Epidermal melanocyte (primary cell): ENCODE measurements at regions not wholly inside any gene's neighbourhood (a gene's known extent, or its start where the extent isn't known, plus 50 kb on each side); places are given as distances from the start of the nearest gene placed in this dataset.

Experiments used
- DNase-seq: peaks from one replicate; pipeline ENCODE4 v3.0.0; 2011; ENCODE audit warnings: low spot score; ENCODE audit not compliant: insufficient read length

GRCh38 chr2:59528525-59528924 is 1024.9 kb downstream of the BCL11A start:
- DNase-seq = no peak

DNA sequence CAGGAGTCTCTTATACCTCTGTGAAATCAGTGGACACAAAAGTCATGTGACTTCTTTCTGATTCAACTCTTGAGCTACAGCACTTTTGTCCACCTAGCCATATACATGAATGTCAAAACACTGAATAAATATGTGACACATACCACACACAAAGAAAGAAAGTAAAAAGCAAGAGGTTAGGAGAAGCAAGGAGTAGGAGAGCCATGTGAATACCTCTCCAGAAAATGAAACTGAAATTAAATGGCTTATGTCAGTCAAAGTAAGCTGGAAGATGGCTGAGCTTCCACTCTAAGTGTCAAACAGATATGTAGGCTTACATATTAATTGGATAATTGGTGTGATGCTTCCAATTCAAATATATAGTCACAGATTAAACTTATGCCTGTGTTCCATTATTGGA is 1050.5 kb downstream of the BCL11A start:
- no peak for DNase-seq

DNA sequence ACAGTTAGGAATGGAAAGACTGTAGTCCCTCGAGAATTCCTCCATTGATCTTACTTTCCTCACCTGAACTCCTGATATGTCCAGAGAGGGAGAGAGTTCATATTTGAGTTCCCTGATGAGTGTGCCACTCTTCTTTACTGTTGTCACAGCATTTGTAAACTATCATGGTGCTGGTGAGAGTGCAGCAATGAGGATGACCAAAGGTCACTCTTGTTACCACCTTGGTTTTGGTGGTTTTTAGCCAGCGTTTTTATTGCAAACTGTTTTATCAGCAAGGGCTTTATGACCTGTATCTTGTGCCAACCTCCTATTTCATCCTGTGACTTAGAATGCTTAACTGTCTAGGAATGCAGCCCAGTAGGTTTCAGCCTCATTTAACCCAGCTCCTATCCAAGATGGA is 1062.5 kb downstream of the BCL11A start:
- no peak for DNase-seq

DNA sequence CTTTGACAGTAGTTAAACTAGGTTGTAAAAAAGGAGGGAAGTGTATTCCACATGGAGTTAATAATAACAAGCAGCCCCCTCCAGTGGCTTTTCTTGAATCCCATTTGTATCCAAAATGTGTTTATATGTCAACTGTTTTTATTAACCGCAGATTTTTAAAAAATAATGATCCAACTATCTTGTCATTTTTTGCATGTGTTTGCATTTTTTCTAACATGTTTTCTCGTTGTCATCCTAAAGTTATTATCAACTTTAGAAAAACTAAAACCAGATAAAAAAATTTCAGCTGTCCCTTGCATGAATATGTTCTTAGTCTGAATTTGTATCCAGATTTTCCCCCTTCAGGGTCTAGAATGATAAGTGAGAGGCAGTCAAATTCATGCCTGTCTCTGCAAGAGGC is 1063.3 kb downstream of the BCL11A start:
- no peak for DNase-seq

GRCh38 chr2:59484673-59485072 is 1068.8 kb downstream of the BCL11A start:
- no peak for DNase-seq

- DNase-seq = no peak
These were observed 1090.0 kb downstream of the BCL11A start for GRCh38 chr2:59463426-59463825.

- DNase-seq = no peak
These were observed 1090.8 kb downstream of the BCL11A start for GRCh38 chr2:59462422-59463197.

- DNase-seq = no peak
These were observed 1092.3 kb downstream of the BCL11A start for GRCh38 chr2:59461127-59461526.

DNA sequence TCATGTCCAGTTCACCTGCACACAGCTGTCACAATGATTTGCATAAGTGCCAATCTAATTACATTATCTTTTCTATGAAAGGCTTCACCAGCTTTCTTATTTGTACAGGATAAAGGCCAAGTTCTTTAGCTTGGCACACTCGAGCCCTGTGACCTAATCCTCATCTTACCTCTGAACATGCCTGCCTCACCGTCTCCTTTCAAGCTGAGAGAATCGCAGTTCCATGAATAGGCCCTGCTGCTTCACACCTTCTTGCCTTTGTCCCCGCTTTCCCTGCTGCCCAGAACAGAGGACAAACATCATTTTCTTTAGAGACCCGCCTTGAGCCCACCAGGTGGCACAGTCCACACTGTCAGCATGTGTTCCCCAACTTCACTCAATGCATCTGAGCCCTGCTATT is 1094.7 kb downstream of the BCL11A start:
- no peak for DNase-seq

DNA sequence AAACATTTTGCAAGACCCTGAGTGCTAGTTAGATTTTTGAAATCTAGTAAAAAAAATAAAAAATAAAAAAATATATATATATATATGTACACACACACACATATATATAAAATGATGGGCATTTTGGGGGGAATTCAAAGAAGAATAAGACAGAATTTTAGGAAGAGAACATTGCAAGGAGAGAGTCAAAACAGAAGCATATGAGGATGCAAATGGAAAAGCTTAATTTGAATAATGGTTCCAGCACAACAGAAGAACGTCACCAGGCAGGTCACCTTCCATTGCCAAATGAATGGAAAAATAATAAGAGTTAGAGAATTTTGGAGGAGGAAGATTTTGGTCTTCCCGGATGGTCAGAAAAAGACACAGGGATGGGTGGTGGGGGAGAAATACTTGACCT is 1097.2 kb downstream of the BCL11A start:
- DNase-seq = no peak

DNA sequence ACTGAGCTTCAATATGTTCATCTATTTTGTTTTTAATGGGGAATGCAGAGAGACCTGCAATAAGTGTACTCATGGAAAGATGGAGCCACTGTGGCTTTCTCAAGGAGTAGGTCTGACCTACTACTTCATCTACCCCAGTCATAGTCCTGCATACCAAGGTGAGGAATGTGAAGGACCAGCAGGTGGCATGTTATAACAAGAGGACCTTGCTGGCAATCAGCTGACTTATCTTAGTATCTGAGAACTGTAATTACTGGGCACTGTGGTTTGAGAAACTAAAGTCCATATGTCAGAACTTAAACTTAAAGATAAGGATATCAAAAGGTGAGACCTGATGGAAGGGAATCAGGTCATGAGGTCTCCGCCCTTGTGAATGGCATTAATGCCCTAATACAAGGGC is 1104.2 kb downstream of the BCL11A start:
- no peak for DNase-seq

DNA sequence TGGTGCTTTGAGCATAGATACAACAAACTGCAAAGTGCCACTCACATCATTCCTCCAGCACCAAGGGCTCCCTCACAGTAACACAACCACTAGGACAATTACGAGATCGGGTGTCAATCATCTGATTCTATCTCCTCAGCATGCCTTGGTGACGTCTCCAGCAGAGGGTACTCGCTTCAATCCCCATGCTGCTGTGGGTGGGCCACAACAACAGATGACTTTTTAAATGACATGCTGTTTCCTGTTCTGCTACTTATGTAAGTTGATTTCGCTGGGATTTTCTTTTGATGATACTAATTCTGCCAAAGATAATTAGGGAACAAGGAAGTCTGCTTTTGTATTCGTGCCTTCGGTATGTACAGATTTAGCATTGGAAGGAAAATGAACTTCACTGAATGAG is 1113.0 kb downstream of the BCL11A start:
- no peak for DNase-seq

- DNase-seq = no peak
These were observed 1117.8 kb downstream of the BCL11A start for GRCh38 chr2:59435635-59436034.

DNA sequence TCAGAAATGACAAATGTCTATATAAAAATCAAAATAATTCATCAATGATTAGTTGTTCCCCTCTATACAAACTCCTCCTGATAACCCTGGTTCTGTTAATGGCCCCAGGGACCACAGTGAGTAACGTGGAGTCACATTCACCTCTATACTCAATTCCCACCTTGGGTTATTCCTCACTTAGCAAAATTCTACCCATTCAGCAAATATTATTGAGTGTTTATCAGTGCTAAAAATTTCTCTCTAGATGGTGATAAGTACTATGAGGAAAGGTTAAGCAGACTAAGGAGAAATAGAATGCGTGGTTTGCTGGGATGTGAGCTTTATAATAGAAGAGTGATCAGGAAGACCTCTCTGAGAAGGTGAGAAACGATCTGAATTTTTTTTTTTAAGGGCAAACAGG is 1124.5 kb downstream of the BCL11A start:
- no peak for DNase-seq

GRCh38 chr2:59427980-59428379 is 1125.5 kb downstream of the BCL11A start:
- DNase-seq = no peak

GRCh38 chr2:59425247-59425646 is 1128.2 kb downstream of the BCL11A start:
- no peak for DNase-seq

- DNase-seq = no peak
These were observed 1139.5 kb downstream of the BCL11A start for GRCh38 chr2:59413751-59414570.

- no peak for DNase-seq
These were observed 1154.3 kb downstream of the BCL11A start for GRCh38 chr2:59399126-59399525.

DNA sequence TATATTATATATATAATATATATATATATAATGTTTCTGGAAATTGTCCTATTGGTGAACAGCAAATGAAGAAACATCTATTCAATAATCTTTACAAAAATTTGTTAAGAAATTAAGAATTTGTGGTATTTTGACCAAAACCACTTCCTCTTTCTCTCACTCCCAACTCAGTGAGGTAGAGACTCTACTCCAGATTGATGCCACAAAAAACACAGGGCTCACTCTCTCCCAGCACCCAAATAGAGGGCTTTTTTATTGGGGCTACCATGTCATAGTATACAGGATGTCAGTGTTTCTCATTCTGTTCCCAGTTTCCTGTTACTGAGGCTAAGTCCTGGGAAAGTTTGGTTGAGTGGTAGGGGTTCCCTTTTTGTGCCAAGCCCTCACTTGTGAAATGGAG is 1155.4 kb downstream of the BCL11A start:
- no peak for DNase-seq

DNA sequence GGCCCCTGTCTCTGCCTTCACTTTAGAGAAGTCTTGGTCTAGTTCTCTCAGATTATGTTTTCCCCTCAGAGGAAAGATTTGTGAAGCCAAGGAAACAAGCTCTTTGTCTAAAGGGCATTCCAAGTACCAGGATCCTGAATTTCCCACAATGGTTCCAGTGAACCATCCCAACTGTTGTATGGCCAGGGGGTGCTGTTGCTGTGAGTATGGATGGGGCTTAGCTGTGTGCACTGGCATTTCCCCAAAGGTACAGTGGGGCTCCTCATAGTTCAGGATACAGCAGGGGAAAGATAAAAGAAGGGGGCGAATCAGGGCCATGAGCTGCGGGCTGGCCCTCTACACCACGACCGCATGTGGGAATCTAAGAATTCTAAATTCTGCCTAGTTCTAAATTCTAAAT is 1154.0 kb upstream of the FANCL start:
- DNase-seq = no peak

DNA sequence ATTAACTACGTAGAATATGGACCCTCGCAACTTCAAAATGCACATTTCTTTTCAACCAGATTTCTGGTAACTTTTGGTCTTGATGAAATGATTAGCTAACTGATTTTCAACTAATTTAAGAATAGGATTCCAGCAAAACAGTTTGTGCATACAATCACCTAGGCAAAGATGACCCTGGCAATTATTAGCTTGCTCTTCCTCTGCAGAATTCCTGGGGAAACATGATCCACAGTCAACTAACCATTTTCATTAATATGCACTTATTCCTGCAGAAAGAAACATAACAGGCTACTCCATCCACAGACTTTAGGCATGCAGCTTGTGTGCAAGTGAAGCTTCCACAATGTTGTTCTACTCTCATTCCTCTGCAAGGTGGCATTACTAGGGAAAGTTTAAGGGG is 1150.8 kb upstream of the FANCL start:
- DNase-seq = no peak

- DNase-seq = no peak
These were observed 1149.5 kb upstream of the FANCL start for GRCh38 chr2:59390581-59390980.

GRCh38 chr2:59389240-59389639 is 1148.1 kb upstream of the FANCL start:
- DNase-seq = no peak
